Upper lobe of left lung (tissue), 4 donors: ENCODE measurements at regions not wholly inside any gene's neighbourhood (a gene's known extent, or its start where the extent isn't known, plus 50 kb on each side); places are given as distances from the start of the nearest gene placed in this dataset.
"Not testable (repeated sequence)": the region's sequence is repeated elsewhere in the genome, so short reads cannot be mapped to it uniquely, and the experiment has no call there.

Experiments
- CTCF ChIP-seq, 6 experiments: fragments of 450-650 bp in 4 of 6; fragments of 200-600 bp in 2 of 6; sonication (generic) in 2 of 6; IDR thresholded peaks; one replicate each; pipeline ENCODE4 v1.5.1; 2016 to 2019; ENCODE audit warnings: antibody characterized with exemption in 6 of 6
- POLR2A ChIP-seq, 4 donors: fragments of 450-650 bp; IDR thresholded peaks; one replicate each; pipeline ENCODE4 v1.5.1; 2016 to 2017; ENCODE audit warnings: antibody characterized with exemption in 4 of 4, mild to moderate bottlenecking in 2 of 4

DNA sequence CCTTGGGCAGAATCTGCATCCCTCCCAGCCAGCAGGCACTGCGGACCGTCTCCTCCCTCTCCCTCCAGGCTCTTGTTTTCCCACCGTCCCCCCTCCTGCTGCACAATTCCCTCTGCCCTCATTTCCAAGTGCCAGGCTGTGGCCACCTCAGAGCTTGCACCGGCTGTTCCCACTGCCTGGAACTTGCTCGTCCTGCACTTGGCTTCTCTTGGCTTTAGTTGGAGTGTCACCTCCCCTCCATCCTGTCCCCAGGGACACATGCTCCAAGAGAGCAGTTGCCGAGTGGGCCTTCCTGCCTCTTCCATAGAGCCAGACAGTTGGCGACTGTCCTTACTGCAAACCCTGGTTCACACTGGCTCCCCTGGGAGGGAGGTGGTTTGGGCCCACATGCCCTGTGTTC lies 87.0 kb upstream of the DRD5 start:
- TF ChIP-seq POLR2A, CTCF (IDR thresholded peaks at IDR 0.05): not testable (repeated sequence)
